Tibial artery (tissue), 4 donors: ENCODE measurements at regions not wholly inside any gene's neighbourhood (a gene's known extent, or its start where the extent isn't known, plus 50 kb on each side); places are given as distances from the start of the nearest gene placed in this dataset.

Source experiments
- DNase-seq, 2 donors: peaks; one replicate each; pipeline ENCODE4 v3.0.0-alpha.2; 2019
- H3K27ac ChIP-seq, 2 donors: fragments of 200-600 bp; sonication (generic) in 1 of 2; 1 replicate in 1 of 2; 2 replicates in 1 of 2; pipeline ENCODE4 v1.5.1; 2018 to 2019; ENCODE audit warnings: mild to moderate bottlenecking in 1 of 2
- H3K27me3 ChIP-seq, 2 donors: fragments of 200-600 bp; sonication (generic) in 1 of 2; one replicate each; pipeline versions ENCODE4 v1.5.1 to v1.6.0; 2016 to 2019
- H3K36me3 ChIP-seq, 3 donors: fragments of 200-600 bp; sonication (generic) in 2 of 3; one replicate each; pipeline ENCODE4 v1.5.1; 2016 to 2019; ENCODE audit warnings: mild to moderate bottlenecking in 2 of 3
- H3K4me1 ChIP-seq, 4 donors: fragments of 200-600 bp; sonication (generic) in 2 of 4; 1 replicate in 3 of 4; 2 replicates in 1 of 4; pipeline ENCODE4 v1.5.1; 2016 to 2019
- H3K4me3 ChIP-seq, 2 donors: fragments of 200-600 bp; sonication (generic) in 1 of 2; 1 replicate in 1 of 2; 2 replicates in 1 of 2; pipeline ENCODE4 v1.5.1; 2018 to 2019; ENCODE audit warnings: mild to moderate bottlenecking in 2 of 2
- H3K9me3 ChIP-seq, 3 donors: fragments of 200-600 bp; sonication (generic) in 1 of 3; one replicate each; pipeline ENCODE4 v1.5.1; 2016 to 2019
- intact Hi-C: fragments of 100-400 bp; cut with DNase I; formaldehyde crosslinking; loops from one replicate; pipeline ENCODE4 v1.15.0; 2023; ENCODE audit warnings: low total_unique reads
- TF ChIP-seq, protein P1 (sequence below), 2 experiments: fragments of 200-600 bp in 1 of 2; fragments of 450-650 bp in 1 of 2; IDR thresholded peaks; one replicate each; pipeline ENCODE4 v1.5.1; 2017 to 2019; ENCODE audit warnings: antibody characterized with exemption in 2 of 2, mild to moderate bottlenecking in 1 of 2, moderate library complexity in 1 of 2

DNA sequence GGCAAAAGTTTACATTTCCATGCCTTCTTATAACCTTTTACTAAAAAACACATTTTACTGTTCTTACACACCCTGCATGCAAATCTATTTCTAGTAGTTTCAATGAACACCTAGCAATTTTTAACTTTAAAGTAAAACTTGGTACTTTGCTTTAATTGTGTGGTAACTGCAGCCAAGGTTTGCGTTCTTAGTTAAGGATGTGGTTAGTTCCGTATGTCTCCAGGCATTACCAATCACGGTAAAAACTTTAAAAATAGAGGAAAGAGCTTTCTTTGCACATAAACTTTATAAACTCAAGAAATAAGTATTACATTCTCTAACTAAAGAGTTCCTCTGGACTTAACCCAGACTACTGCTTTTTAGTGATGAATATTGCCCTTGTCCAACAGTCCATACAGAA, 795.2 kb downstream of the SLC16A7 start:
- H3K27ac ChIP-seq = no peak overlapping the region
- intact Hi-C loops = no loop called here
- no peaks in the 10 kb centered on the region for H3K27me3 ChIP-seq
- H3K36me3 ChIP-seq = no peaks in the 10 kb centered on the region
- no peaks in the 10 kb centered on the region for H3K4me1 ChIP-seq
- no peak overlapping the region for H3K4me3 ChIP-seq
- TF ChIP-seq, protein P1, sequence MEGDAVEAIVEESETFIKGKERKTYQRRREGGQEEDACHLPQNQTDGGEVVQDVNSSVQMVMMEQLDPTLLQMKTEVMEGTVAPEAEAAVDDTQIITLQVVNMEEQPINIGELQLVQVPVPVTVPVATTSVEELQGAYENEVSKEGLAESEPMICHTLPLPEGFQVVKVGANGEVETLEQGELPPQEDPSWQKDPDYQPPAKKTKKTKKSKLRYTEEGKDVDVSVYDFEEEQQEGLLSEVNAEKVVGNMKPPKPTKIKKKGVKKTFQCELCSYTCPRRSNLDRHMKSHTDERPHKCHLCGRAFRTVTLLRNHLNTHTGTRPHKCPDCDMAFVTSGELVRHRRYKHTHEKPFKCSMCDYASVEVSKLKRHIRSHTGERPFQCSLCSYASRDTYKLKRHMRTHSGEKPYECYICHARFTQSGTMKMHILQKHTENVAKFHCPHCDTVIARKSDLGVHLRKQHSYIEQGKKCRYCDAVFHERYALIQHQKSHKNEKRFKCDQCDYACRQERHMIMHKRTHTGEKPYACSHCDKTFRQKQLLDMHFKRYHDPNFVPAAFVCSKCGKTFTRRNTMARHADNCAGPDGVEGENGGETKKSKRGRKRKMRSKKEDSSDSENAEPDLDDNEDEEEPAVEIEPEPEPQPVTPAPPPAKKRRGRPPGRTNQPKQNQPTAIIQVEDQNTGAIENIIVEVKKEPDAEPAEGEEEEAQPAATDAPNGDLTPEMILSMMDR (IDR thresholded peaks at IDR 0.05) = no peak
- H3K9me3 ChIP-seq = no peaks in the 10 kb centered on the region
- DNase-seq = no peak

DNA sequence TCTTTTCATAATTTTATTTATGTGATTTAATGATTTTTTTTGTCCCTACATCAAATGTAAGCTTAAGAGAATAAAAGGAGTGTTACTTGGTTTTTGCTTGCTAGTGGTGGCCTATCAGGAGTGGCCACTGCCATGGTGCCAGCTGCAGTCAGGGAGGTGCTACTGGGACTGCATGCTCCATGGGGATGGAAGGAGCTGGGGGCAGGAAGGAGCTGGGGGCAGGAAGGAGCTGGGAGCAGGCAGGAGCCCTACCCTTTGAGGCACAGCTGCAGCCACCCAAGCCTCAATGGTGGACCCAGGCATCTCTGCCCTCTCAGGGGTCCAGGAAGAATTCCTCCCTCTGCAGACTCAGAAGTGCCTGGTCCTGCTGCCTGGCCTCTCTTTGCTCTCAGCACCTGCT, 796.0 kb downstream of the SLC16A7 start:
- DNase-seq = no peak
- TF ChIP-seq, protein P1 (IDR thresholded peaks at IDR 0.05) = no peak
- no peaks in the 10 kb centered on the region for H3K27me3 ChIP-seq
- no peak overlapping the region for H3K27ac ChIP-seq
- H3K4me1 ChIP-seq = no peaks in the 10 kb centered on the region
- H3K9me3 ChIP-seq = no peaks in the 10 kb centered on the region
- no peaks in the 10 kb centered on the region for H3K36me3 ChIP-seq
- intact Hi-C loops = no loop called here
- H3K4me3 ChIP-seq = no peak overlapping the region

DNA sequence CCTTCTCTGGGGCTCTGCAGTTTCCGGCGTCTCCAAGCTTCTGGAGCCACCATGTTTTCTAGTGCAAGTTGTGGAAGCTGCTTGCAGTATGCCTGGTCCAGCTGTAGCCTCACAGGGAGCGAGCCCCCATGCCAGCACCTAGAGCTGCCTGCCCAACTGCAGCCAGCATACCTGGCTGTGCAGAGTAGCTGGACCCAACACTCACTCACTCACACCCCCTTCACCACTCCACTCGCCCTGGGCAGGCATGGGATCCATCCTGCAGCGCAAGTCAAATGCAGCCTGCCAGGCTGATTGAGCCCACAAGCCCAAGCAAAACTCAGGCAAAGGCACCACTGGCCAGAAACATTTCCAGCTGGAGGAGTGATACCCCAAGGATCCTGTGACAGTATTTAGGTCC, 797.3 kb downstream of the SLC16A7 start:
- TF ChIP-seq, protein P1 (IDR thresholded peaks at IDR 0.05) = no peak
- intact Hi-C loops = no loop called here
- H3K4me1 ChIP-seq = no peaks in the 10 kb centered on the region
- H3K4me3 ChIP-seq = no peak overlapping the region
- no peak overlapping the region for H3K27ac ChIP-seq
- H3K9me3 ChIP-seq = no peaks in the 10 kb centered on the region
- no peaks in the 10 kb centered on the region for H3K27me3 ChIP-seq
- H3K36me3 ChIP-seq = no peaks in the 10 kb centered on the region
- no peak for DNase-seq

DNA sequence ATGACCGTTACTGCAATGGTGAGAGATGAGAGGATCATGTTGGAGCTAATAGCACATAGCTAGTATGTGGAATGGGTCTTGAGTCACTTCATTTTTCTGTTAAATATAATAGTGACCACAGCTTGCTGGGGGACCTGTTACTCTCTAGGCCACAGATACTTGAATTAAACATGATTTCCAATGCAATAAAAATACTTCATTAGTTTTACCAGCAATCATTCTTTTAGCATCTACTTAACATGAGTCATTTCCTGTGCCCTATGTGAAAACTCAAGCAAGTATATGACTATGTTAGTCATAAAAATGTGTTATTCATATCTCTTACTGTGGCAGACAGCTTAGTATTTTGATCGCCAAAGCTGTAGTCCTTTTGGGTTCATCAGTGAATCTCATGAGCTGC, 798.8 kb downstream of the SLC16A7 start:
- intact Hi-C loops = no loop called here
- no peaks in the 10 kb centered on the region for H3K27me3 ChIP-seq
- no peaks in the 10 kb centered on the region for H3K4me1 ChIP-seq
- no peak for DNase-seq
- H3K36me3 ChIP-seq = no peaks in the 10 kb centered on the region
- no peaks in the 10 kb centered on the region for H3K9me3 ChIP-seq
- no peak overlapping the region for H3K4me3 ChIP-seq
- TF ChIP-seq, protein P1 (IDR thresholded peaks at IDR 0.05) = no peak
- H3K27ac ChIP-seq = no peak overlapping the region

DNA sequence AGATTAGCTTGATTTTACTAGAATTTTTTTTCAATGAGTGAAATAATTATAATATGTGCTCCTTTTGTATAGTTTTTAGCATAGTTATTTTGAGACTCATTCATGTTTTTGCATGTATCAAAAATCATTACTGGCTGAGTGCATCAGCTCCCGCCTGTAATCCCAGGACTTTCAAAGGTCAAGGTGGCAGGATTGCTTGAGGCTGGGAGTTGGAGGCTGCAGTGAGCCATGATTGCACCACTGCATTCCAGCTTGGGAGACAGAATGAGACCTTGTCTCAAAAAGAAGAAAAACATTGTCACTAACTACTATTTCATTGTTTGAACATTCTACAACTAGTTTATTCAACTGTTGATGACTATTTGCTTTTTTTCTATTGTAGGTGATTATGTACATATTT, 802.7 kb downstream of the SLC16A7 start:
- no peak for DNase-seq
- no peaks in the 10 kb centered on the region for H3K36me3 ChIP-seq
- TF ChIP-seq, protein P1 (IDR thresholded peaks at IDR 0.05) = no peak

DNA sequence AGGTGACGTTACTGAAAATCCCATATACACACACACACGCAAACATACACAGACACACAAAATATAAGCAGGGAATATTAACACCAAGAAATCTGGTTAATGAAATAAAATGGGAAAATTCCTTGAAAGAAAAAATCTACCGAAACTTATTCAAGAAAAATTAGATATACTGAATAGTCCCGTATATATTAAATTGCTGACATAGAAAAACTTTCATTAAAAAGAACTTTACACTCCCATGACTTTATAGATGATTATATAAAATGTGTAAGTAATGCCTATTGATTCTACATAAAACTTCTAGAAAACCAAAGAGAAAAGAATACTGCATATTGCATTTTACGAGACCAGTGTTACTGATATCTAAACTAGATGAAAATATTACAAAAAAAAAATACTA, 803.2 kb downstream of the SLC16A7 start:
- no peaks in the 10 kb centered on the region for H3K4me1 ChIP-seq
- TF ChIP-seq, protein P1 (IDR thresholded peaks at IDR 0.05) = no peak
- H3K4me3 ChIP-seq = no peak overlapping the region
- intact Hi-C loops = no loop called here
- H3K27ac ChIP-seq = no peak overlapping the region
- no peaks in the 10 kb centered on the region for H3K27me3 ChIP-seq
- no peaks in the 10 kb centered on the region for H3K36me3 ChIP-seq
- H3K9me3 ChIP-seq = no peaks in the 10 kb centered on the region
- no peak for DNase-seq

More for the DNA sequence above, 802.7 kb downstream of the SLC16A7 start:
- H3K27me3 ChIP-seq = no peaks in the 10 kb centered on the region
- H3K27ac ChIP-seq = no peak overlapping the region
- H3K4me1 ChIP-seq = no peaks in the 10 kb centered on the region
- H3K4me3 ChIP-seq = no peak overlapping the region
- no peaks in the 10 kb centered on the region for H3K9me3 ChIP-seq
- intact Hi-C loops = no loop called here
